H1 (cell line): ENCODE measurements at regions not wholly inside any gene's neighbourhood (a gene's known extent, or its start where the extent isn't known, plus 50 kb on each side); places are given as distances from the start of the nearest gene placed in this dataset.

Source experiments
- CBX5 ChIP-seq: fragments of 300-800, 300-1000 bp; sonication (generic); IDR thresholded peaks from 2 replicates; pipeline ENCODE4 v1.7.1; 2016; ENCODE audit warnings: antibody characterized with exemption, low read length, low read depth
- EZH2 ChIP-seq: fragments of 200-600 bp; sonication (generic); IDR thresholded peaks from 2 replicates; pipeline ENCODE4 v1.7.1; 2012; ENCODE audit warnings: low read depth, mild to moderate bottlenecking, moderate library complexity, low read length, inconsistent platforms; ENCODE audit not compliant: severe bottlenecking
- GABPA ChIP-seq: IDR thresholded peaks from 2 replicates; pipeline ENCODE4 v1.6.1; 2011; ENCODE audit warnings: mild to moderate bottlenecking, low read length, moderate library complexity, borderline replicate concordance; ENCODE audit not compliant: insufficient read depth
- RAD21 ChIP-seq, 2 experiments: IDR thresholded peaks in 1 of 2; conservative IDR thresholded peaks in 1 of 2; 2 replicates each; pipeline ENCODE4 v1.6.1; 2011; ENCODE audit warnings: low read depth in 2 of 2, low read length in 2 of 2, improper control_type of control experiment in 1 of 2, inconsistent platforms in 1 of 2, mild to moderate bottlenecking in 1 of 2, moderate library complexity in 1 of 2

GRCh38 chr10:31644931-31645633, 283.5 kb downstream of the ARHGAP12 start:
- TF ChIP-seq EZH2, result no peak
- TF ChIP-seq GABPA, result no peak
- no peak for TF ChIP-seq RAD21 (IDR thresholded peaks at IDR 0.05 in 1 of 2, conservative IDR thresholded peaks at IDR 0.05 in 1 of 2; ENCODE audit: low read depth in 2 of 2, low read length in 2 of 2)
- no peak for TF ChIP-seq CBX5
